22Rv1 (cell line): ENCODE measurements at regions not wholly inside any gene's neighbourhood (a gene's known extent, or its start where the extent isn't known, plus 50 kb on each side); places are given as distances from the start of the nearest gene placed in this dataset.
"Not testable (repeated sequence)": the region's sequence is repeated elsewhere in the genome, so short reads cannot be mapped to it uniquely, and the experiment has no call there.

Source experiments
- CTCF ChIP-seq: fragments of 450-650 bp; IDR thresholded peaks from 2 replicates; pipeline ENCODE4 v1.5.1; 2017; ENCODE audit warnings: mild to moderate bottlenecking
- ZFX ChIP-seq: fragments of 450-650 bp; IDR thresholded peaks from 2 replicates; pipeline ENCODE4 v1.6.1; 2017; ENCODE audit warnings: antibody characterized with exemption, borderline replicate concordance

GRCh38 chrY:12438823-12439222, 262.2 kb upstream of the USP9Y start:
- TF ChIP-seq CTCF, ZFX: not testable (repeated sequence)
